SK-N-SH (cell line): ENCODE measurements at regions not wholly inside any gene's neighbourhood (a gene's known extent, or its start where the extent isn't known, plus 50 kb on each side); places are given as distances from the start of the nearest gene placed in this dataset.

ENCODE experiments used
- CTCF ChIA-PET: fragments of 300-600, 350-600 bp; formaldehyde crosslinking; extraction: SDS; loops from one replicate; lab custom pipeline; 2021; lab: Yijun Ruan, JAX
- POLR2A ChIA-PET: fragments of 350-600 bp; sonication (Branson Sonifier 250); formaldehyde crosslinking; extraction: SDS; loops from one replicate; lab custom pipeline; 2020; ENCODE audit warnings: antibody characterized with exemption, inconsistent platforms; lab: Yijun Ruan, JAX
- DNase-seq: peaks from one replicate; pipeline ENCODE4 v3.0.0; 2012
- H2AFZ ChIP-seq: fragments of 200-600 bp; sonication (generic); 2 replicates; pipeline ENCODE4 v1.8.1; 2016; ENCODE audit warnings: antibody characterized with exemption, mild to moderate bottlenecking, low read depth
- H3F3A ChIP-seq: fragments of 200-600 bp; sonication (generic); replicated peaks from 2 replicates; pipeline ENCODE3; 2016; ENCODE audit warnings: antibody characterized with exemption, mild to moderate bottlenecking; ENCODE audit not compliant: insufficient read depth
- H3K27ac ChIP-seq, 2 experiments: fragments of 200-500 bp in 1 of 2; fragments of 200-600 bp in 1 of 2; sonication (Bioruptor generic) in 1 of 2; sonication (generic), shearing (Covaris generic) in 1 of 2; 2 replicates each; pipeline versions ENCODE4 v1.5.1 to v1.6.1; 2014 to 2016; ENCODE audit warnings: low read depth in 2 of 2, inconsistent platforms in 1 of 2, low read length in 1 of 2, mild to moderate bottlenecking in 1 of 2, mixed read lengths in 1 of 2
- H3K27me3 ChIP-seq: fragments of 200-600 bp; sonication (generic), shearing (Covaris generic); 2 replicates; pipeline ENCODE4 v1.6.1; 2016; ENCODE audit warnings: mixed run types; ENCODE audit not compliant: insufficient read depth
- H3K36me3 ChIP-seq, 2 experiments: fragments of 200-500 bp in 1 of 2; fragments of 200-600 bp in 1 of 2; sonication (Bioruptor generic) in 1 of 2; sonication (generic) in 1 of 2; replicated peaks in 1 of 2; 2 replicates each; pipeline versions ENCODE3 to v1.5.1; 2014 to 2016; ENCODE audit warnings: low read length in 1 of 2, mild to moderate bottlenecking in 1 of 2; ENCODE audit not compliant: insufficient read depth in 2 of 2, control insufficient read depth in 1 of 2
- H3K4me1 ChIP-seq, 2 experiments: fragments of 200-500 bp in 1 of 2; fragments of 200-600 bp in 1 of 2; sonication (Bioruptor generic) in 1 of 2; sonication (generic), shearing (Covaris generic) in 1 of 2; 2 replicates each; pipeline versions ENCODE4 v1.5.1 to v1.6.1; 2014 to 2016; ENCODE audit warnings: low read depth in 1 of 2, low read length in 1 of 2, mixed run types in 1 of 2; ENCODE audit not compliant: insufficient read depth in 2 of 2, control insufficient read depth in 1 of 2
- H3K4me2 ChIP-seq: fragments of 200-600 bp; sonication (generic), shearing (Covaris generic); 2 replicates; pipeline ENCODE4 v1.6.1; 2017; ENCODE audit warnings: mixed run types
- H3K4me3 ChIP-seq, 2 experiments: fragments of 200-500 bp in 1 of 2; fragments of 200-600 bp in 1 of 2; sonication (Bioruptor generic) in 1 of 2; sonication (generic), shearing (Covaris generic) in 1 of 2; 2 replicates each; pipeline versions ENCODE4 v1.5.1 to v1.8.1; 2014 to 2016; ENCODE audit warnings: low read depth in 2 of 2, inconsistent platforms in 1 of 2, low read length in 1 of 2, mild to moderate bottlenecking in 1 of 2, mixed read lengths in 1 of 2, moderate library complexity in 1 of 2
- H3K79me2 ChIP-seq: fragments of 200-600 bp; sonication (generic); 2 replicates; pipeline ENCODE4 v1.8.1; 2017; ENCODE audit warnings: mild to moderate bottlenecking; ENCODE audit not compliant: insufficient read depth
- H3K9ac ChIP-seq: fragments of 200-600 bp; sonication (generic); 2 replicates; pipeline ENCODE4 v1.6.1; 2017; ENCODE audit warnings: mixed run types
- H3K9me2 ChIP-seq: fragments of 200-600 bp; sonication (generic); 2 replicates; pipeline ENCODE4 v1.6.1; 2017; ENCODE audit warnings: mixed run types
- H3K9me3 ChIP-seq: fragments of 200-600 bp; sonication (generic); 2 replicates; pipeline ENCODE4 v1.6.1; 2017; ENCODE audit warnings: mixed run types, mild to moderate bottlenecking, moderate library complexity
- H4K20me1 ChIP-seq: fragments of 200-600 bp; sonication (generic); 2 replicates; pipeline ENCODE4 v1.6.1; 2017; ENCODE audit warnings: mild to moderate bottlenecking, mixed run types; ENCODE audit not compliant: insufficient read depth
- ELF1 ChIP-seq: IDR thresholded peaks from 2 replicates; pipeline ENCODE4 v1.4.0; 2012
- FOSL2 ChIP-seq: IDR thresholded peaks from 2 replicates; pipeline ENCODE4 v1.4.0; 2012; ENCODE audit warnings: low read depth, mild to moderate bottlenecking, moderate library complexity, borderline replicate concordance
- FOXM1 ChIP-seq: IDR thresholded peaks from 2 replicates; pipeline ENCODE4 v1.4.0; 2012; ENCODE audit warnings: low read depth, mild to moderate bottlenecking
- GATA2 ChIP-seq: sonication (generic); formaldehyde crosslinking; IDR thresholded peaks from 2 replicates; pipeline ENCODE4 v1.5.0; 2020; ENCODE audit warnings: mild to moderate bottlenecking, missing genetic modification reagents
- IRF3 ChIP-seq: fragments of 150-350 bp; IDR thresholded peaks from 2 replicates; pipeline ENCODE4 v1.6.1; 2016; ENCODE audit warnings: mild to moderate bottlenecking, low read depth, low read length
- JUND ChIP-seq: IDR thresholded peaks from 2 replicates; pipeline ENCODE4 v1.4.0; 2012
- MEF2A ChIP-seq: IDR thresholded peaks from 2 replicates; pipeline ENCODE4 v1.4.0; 2012; ENCODE audit warnings: low read depth, borderline replicate concordance
- MXI1 ChIP-seq: IDR thresholded peaks from 2 replicates; pipeline ENCODE4 v1.6.1; 2012; ENCODE audit warnings: mild to moderate bottlenecking, low read depth, low read length, improper control_type of control experiment
- NRF1 ChIP-seq: IDR thresholded peaks from 2 replicates; pipeline ENCODE4 v1.6.1; 2012; ENCODE audit warnings: low read depth, mild to moderate bottlenecking, low read length
- PBX3 ChIP-seq: IDR thresholded peaks from 2 replicates; pipeline ENCODE4; 2012
- RAD21 ChIP-seq: IDR thresholded peaks from 2 replicates; pipeline ENCODE4 v1.6.1; 2012; ENCODE audit warnings: mild to moderate bottlenecking, low read length
- RCOR1 ChIP-seq: fragments of 150-350 bp; IDR thresholded peaks from 2 replicates; pipeline ENCODE4 v1.6.1; 2017; ENCODE audit warnings: antibody characterized with exemption, low read length
- SIN3A ChIP-seq: IDR thresholded peaks from 2 replicates; pipeline ENCODE4 v1.6.1; 2012; ENCODE audit warnings: low read depth, mild to moderate bottlenecking, low read length, moderate library complexity, borderline replicate concordance
- TEAD4 ChIP-seq: IDR thresholded peaks from 2 replicates; pipeline ENCODE4 v1.4.0; 2012; ENCODE audit warnings: mild to moderate bottlenecking, borderline replicate concordance; ENCODE audit not compliant: insufficient read depth
- WGBS: methylation state at CpG from one replicate; pipeline ENCODE4 v1.1.6; 2017; ENCODE audit warnings: low lambda C conversion rate; 5-methylcytosine and 5-hydroxymethylcytosine counted together
- TF ChIP-seq, protein P1 (sequence below): IDR thresholded peaks from 2 replicates; pipeline ENCODE4 v1.6.1; 2012; ENCODE audit warnings: mild to moderate bottlenecking, low read depth, low read length, moderate library complexity
- TF ChIP-seq, protein P2 (sequence below): fragments of 200-600 bp; sonication (generic); IDR thresholded peaks from 2 replicates; pipeline ENCODE4 v1.6.1; 2017; ENCODE audit warnings: antibody characterized with exemption, mild to moderate bottlenecking, moderate library complexity

DNA sequence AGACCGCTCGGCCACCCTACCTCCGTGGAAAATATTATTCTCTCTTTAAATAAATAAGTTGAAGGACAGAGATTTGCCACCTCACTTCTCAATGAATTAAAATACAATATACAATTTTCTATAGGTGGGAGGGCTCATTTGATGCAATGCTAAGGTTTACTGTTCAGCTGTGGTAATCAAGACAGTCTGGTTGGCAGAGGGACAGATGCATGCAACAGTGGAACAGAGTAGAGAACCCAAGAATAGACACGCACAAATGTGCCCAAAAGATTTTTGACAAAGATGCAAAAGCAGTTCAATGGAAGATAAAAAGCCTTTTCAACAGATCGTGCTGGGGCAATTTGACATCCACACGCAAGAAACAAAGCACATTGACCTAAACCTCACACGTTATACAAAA is 145.2 kb downstream of the CEBPB start:
- H3K4me3 ChIP-seq: no peak overlapping the region
- no peaks in the 10 kb centered on the region for H3K79me2 ChIP-seq
- H3K9me2 ChIP-seq: no peaks in the 10 kb centered on the region
- peaks cover 8 to 22% of the 10 kb centered on the region in 2 experiments; a peak in 3 of 4 replicates for H3K4me1 ChIP-seq
- peaks cover 4% of the 10 kb centered on the region for H3F3A ChIP-seq
- H3K9me3 ChIP-seq: no peaks in the 10 kb centered on the region
- H3K9ac ChIP-seq: no peak overlapping the region
- no peaks in the 10 kb centered on the region for H3K36me3 ChIP-seq
- no peak for TF ChIP-seq GATA2
- no peak for TF ChIP-seq MEF2A
- no peak for TF ChIP-seq SIN3A
- TF ChIP-seq FOXM1: no peak
- TF ChIP-seq MXI1: no peak
- no peak for TF ChIP-seq TEAD4
- no peak for TF ChIP-seq IRF3
- no peak for TF ChIP-seq JUND
- no peak for TF ChIP-seq FOSL2
- no peak for TF ChIP-seq PBX3
- TF ChIP-seq, protein P1, sequence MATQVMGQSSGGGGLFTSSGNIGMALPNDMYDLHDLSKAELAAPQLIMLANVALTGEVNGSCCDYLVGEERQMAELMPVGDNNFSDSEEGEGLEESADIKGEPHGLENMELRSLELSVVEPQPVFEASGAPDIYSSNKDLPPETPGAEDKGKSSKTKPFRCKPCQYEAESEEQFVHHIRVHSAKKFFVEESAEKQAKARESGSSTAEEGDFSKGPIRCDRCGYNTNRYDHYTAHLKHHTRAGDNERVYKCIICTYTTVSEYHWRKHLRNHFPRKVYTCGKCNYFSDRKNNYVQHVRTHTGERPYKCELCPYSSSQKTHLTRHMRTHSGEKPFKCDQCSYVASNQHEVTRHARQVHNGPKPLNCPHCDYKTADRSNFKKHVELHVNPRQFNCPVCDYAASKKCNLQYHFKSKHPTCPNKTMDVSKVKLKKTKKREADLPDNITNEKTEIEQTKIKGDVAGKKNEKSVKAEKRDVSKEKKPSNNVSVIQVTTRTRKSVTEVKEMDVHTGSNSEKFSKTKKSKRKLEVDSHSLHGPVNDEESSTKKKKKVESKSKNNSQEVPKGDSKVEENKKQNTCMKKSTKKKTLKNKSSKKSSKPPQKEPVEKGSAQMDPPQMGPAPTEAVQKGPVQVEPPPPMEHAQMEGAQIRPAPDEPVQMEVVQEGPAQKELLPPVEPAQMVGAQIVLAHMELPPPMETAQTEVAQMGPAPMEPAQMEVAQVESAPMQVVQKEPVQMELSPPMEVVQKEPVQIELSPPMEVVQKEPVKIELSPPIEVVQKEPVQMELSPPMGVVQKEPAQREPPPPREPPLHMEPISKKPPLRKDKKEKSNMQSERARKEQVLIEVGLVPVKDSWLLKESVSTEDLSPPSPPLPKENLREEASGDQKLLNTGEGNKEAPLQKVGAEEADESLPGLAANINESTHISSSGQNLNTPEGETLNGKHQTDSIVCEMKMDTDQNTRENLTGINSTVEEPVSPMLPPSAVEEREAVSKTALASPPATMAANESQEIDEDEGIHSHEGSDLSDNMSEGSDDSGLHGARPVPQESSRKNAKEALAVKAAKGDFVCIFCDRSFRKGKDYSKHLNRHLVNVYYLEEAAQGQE: no peak
- TF ChIP-seq NRF1: no peak
- TF ChIP-seq RCOR1: no peak
- no peak for TF ChIP-seq RAD21
- TF ChIP-seq ELF1: no peak
- TF ChIP-seq, protein P2, sequence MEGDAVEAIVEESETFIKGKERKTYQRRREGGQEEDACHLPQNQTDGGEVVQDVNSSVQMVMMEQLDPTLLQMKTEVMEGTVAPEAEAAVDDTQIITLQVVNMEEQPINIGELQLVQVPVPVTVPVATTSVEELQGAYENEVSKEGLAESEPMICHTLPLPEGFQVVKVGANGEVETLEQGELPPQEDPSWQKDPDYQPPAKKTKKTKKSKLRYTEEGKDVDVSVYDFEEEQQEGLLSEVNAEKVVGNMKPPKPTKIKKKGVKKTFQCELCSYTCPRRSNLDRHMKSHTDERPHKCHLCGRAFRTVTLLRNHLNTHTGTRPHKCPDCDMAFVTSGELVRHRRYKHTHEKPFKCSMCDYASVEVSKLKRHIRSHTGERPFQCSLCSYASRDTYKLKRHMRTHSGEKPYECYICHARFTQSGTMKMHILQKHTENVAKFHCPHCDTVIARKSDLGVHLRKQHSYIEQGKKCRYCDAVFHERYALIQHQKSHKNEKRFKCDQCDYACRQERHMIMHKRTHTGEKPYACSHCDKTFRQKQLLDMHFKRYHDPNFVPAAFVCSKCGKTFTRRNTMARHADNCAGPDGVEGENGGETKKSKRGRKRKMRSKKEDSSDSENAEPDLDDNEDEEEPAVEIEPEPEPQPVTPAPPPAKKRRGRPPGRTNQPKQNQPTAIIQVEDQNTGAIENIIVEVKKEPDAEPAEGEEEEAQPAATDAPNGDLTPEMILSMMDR: no peak
- WGBS: 93% methylated on average over 7 of the region's 7 CpGs
- no peak overlapping the region for H2AFZ ChIP-seq
- H3K4me2 ChIP-seq: no peak overlapping the region
- DNase-seq: no peak
- CTCF ChIA-PET: interaction anchor here (0.7 kb wide), 1 partner anchor 31 kb away, joined by 4 read pairs; no protein-coding TSS in a partner anchor
- no peaks in the 10 kb centered on the region for H4K20me1 ChIP-seq
- no peak overlapping the region for H3K27ac ChIP-seq
- no peaks in the 10 kb centered on the region for H3K27me3 ChIP-seq
- POLR2A ChIA-PET: no interaction called here
